ENCODE measurements at regions not wholly inside any gene's neighbourhood (a gene's known extent, or its start where the extent isn't known, plus 50 kb on each side); places are given as distances from the start of the nearest gene placed in this dataset.

DNA sequence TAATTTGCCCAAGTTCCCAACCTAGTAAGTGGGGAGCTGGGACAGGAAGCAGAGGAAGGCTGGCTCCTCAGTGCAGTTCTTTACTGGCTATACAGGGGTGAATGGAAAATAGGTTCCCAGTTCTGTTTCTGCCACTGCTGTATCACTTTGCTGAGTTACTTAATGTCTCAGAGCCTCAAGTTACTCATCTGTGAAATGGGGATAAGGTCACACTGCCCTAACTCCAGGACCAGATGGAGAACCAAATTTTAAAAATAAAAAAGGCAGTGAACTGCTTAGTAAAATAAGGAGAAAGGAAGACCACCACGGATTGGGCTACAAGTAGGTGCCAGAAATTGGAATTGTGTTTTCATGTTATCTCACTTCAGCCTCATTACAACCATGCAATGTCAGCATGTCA lies 147.8 kb downstream of the OMA1 start:
- no peak for TF ChIP-seq SIN3A (IDR thresholded peaks at IDR 0.05; ENCODE audit: borderline replicate concordance, low read depth, low read length)
- TF ChIP-seq, protein P1, sequence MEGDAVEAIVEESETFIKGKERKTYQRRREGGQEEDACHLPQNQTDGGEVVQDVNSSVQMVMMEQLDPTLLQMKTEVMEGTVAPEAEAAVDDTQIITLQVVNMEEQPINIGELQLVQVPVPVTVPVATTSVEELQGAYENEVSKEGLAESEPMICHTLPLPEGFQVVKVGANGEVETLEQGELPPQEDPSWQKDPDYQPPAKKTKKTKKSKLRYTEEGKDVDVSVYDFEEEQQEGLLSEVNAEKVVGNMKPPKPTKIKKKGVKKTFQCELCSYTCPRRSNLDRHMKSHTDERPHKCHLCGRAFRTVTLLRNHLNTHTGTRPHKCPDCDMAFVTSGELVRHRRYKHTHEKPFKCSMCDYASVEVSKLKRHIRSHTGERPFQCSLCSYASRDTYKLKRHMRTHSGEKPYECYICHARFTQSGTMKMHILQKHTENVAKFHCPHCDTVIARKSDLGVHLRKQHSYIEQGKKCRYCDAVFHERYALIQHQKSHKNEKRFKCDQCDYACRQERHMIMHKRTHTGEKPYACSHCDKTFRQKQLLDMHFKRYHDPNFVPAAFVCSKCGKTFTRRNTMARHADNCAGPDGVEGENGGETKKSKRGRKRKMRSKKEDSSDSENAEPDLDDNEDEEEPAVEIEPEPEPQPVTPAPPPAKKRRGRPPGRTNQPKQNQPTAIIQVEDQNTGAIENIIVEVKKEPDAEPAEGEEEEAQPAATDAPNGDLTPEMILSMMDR (IDR thresholded peaks at IDR 0.05): no peak

Measured in SK-N-SH (cell line).